Fibroblast of lung (primary cell): ENCODE measurements at regions not wholly inside any gene's neighbourhood (a gene's known extent, or its start where the extent isn't known, plus 50 kb on each side); places are given as distances from the start of the nearest gene placed in this dataset.

Experiments used
- CTCF ChIP-seq, 2 donors: IDR thresholded peaks in 1 of 2; conservative IDR thresholded peaks in 1 of 2; 1 replicate in 1 of 2; 2 replicates in 1 of 2; pipeline ENCODE4 v1.5.1; 2011 to 2012; ENCODE audit warnings: low read length in 2 of 2, control low read depth in 1 of 2, inconsistent platforms in 1 of 2, low read depth in 1 of 2, mild to moderate bottlenecking in 1 of 2
- EZH2 ChIP-seq: IDR thresholded peaks from 2 replicates; pipeline ENCODE4 v1.5.1; 2012; ENCODE audit warnings: low read length, control low read depth, mild to moderate bottlenecking; ENCODE audit errors: missing control alignments

DNA sequence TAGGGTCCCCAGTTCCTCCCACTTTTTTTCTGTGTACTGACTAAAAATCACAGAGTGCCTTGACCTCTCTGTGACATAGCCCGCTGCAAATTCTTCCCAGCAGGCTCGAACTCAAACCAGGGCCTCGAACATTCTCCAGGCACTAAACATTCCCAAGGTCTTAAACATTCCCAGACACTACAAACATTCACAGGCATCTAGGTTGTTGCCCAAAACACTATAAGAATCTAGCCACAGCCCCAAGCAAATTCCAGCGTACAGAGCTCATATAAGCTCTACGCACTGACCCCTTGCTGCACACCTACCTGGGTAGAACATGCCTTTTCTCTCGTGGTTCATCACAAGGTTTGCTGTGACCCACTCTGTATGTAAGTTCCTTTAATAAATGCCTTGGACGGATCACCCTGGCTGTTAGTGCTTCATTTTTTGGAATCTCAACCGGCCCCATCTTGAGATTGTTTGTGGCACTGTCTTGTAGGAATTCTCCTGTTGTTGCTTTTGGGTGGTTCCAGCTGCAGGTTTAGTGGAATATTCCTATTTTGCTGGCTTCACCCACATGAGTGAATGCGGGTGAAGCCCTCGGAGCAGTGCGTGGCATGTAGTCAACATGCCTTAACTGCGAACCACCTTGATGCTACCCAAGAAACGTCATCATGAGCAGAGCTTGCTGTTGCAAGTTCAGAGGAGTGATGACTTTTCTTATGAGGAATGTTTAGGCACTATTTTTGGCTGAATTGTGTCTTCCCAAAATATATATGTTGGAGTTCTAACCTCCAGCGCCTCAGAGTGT, 230.0 kb downstream of the HS3ST1 start:
- TF ChIP-seq CTCF (conservative IDR thresholded peaks at IDR 0.05 in 1 of 2, IDR thresholded peaks at IDR 0.05 in 1 of 2; ENCODE audit: low read depth in 1 of 2, low read length in 2 of 2) = no peak
- TF ChIP-seq EZH2 = no peak
